HEK293 (cell line): ENCODE measurements at regions not wholly inside any gene's neighbourhood (a gene's known extent, or its start where the extent isn't known, plus 50 kb on each side); places are given as distances from the start of the nearest gene placed in this dataset.
"Not testable (repeated sequence)": the region's sequence is repeated elsewhere in the genome, so short reads cannot be mapped to it uniquely, and the experiment has no call there.

Experiments
- CTCF ChIA-PET: fragments of 350-600 bp; formaldehyde crosslinking; extraction: SDS; loops from one replicate; lab custom pipeline; 2021; ENCODE audit warnings: antibody characterized with exemption; lab: Yijun Ruan, JAX
- POLR2A ChIA-PET: fragments of 300-600 bp; formaldehyde crosslinking; extraction: SDS; loops from one replicate; lab custom pipeline; 2020; ENCODE audit warnings: antibody characterized with exemption, inconsistent platforms; lab: Yijun Ruan, JAX
- H3K27ac ChIP-seq: fragments of 200-500 bp; sonication (Bioruptor generic); 2 replicates; pipeline ENCODE4 v1.5.1; 2014; ENCODE audit warnings: low read depth, low read length, control low read depth, inconsistent platforms; ENCODE audit errors: extremely low read depth
- H3K36me3 ChIP-seq, 2 experiments: fragments of 200-500 bp in 1 of 2; sonication (Bioruptor generic) in 1 of 2; 1 replicate in 1 of 2; 2 replicates in 1 of 2; pipeline ENCODE4 v1.5.1; 2014 to 2017; ENCODE audit warnings: inconsistent platforms in 2 of 2, low read length in 2 of 2; ENCODE audit not compliant: control insufficient read depth in 2 of 2, insufficient read depth in 1 of 2
- H3K4me1 ChIP-seq: fragments of 200-500 bp; sonication (Bioruptor generic); 2 replicates; pipeline ENCODE4 v1.5.1; 2014; ENCODE audit warnings: mild to moderate bottlenecking, low read length, inconsistent platforms; ENCODE audit not compliant: control insufficient read depth, insufficient read depth
- H3K4me3 ChIP-seq: 2 replicates; pipeline ENCODE4 v1.5.1; 2011; ENCODE audit warnings: low read depth, mild to moderate bottlenecking, control low read depth, low read length, moderate library complexity
- H3K9me3 ChIP-seq: fragments of 200-500 bp; sonication (Bioruptor generic); 2 replicates; pipeline ENCODE4 v1.5.1; 2014; ENCODE audit warnings: low read depth, low read length, inconsistent platforms; ENCODE audit not compliant: control insufficient read depth, insufficient read depth
- FEZF1 ChIP-seq: fragments of 450-650 bp; formaldehyde crosslinking; IDR thresholded peaks from 2 replicates; pipeline ENCODE4 v1.5.1; 2016; ENCODE audit warnings: missing biosample characterization, missing genetic modification characterization
- GLIS1 ChIP-seq: fragments of 450-650 bp; formaldehyde crosslinking; IDR thresholded peaks from 2 replicates; pipeline ENCODE4 v1.5.1; 2016; ENCODE audit warnings: missing biosample characterization, missing genetic modification characterization
- OVOL3 ChIP-seq: fragments of 450-650 bp; formaldehyde crosslinking; IDR thresholded peaks from 2 replicates; pipeline ENCODE4 v1.5.1; 2016; ENCODE audit warnings: missing biosample characterization, missing genetic modification characterization
- SCRT2 ChIP-seq: fragments of 450-650 bp; formaldehyde crosslinking; IDR thresholded peaks from 2 replicates; pipeline ENCODE4 v1.5.1; 2016; ENCODE audit warnings: missing biosample characterization, missing genetic modification characterization
- SETDB1 ChIP-seq: IDR thresholded peaks from one replicate; pipeline ENCODE4 v1.6.1; 2017; ENCODE audit warnings: mild to moderate bottlenecking, low read length, moderate library complexity, mixed read lengths; ENCODE audit not compliant: insufficient read length
- SP7 ChIP-seq: fragments of 450-650 bp; formaldehyde crosslinking; IDR thresholded peaks from 2 replicates; pipeline ENCODE4 v1.5.1; 2016; ENCODE audit warnings: missing biosample characterization, missing genetic modification characterization
- ZBTB20 ChIP-seq: fragments of 450-650 bp; formaldehyde crosslinking; IDR thresholded peaks from 2 replicates; pipeline ENCODE4 v1.5.1; 2016; ENCODE audit warnings: missing biosample characterization, missing genetic modification characterization
- ZFP69B ChIP-seq: fragments of 450-650 bp; formaldehyde crosslinking; IDR thresholded peaks from 2 replicates; pipeline ENCODE4 v1.5.1; 2016; ENCODE audit warnings: missing biosample characterization, missing genetic modification characterization
- ZNF114 ChIP-seq: fragments of 450-650 bp; formaldehyde crosslinking; IDR thresholded peaks from 2 replicates; pipeline ENCODE4 v1.5.0; 2017; ENCODE audit warnings: missing biosample characterization, missing genetic modification characterization
- ZNF132 ChIP-seq: fragments of 450-650 bp; formaldehyde crosslinking; IDR thresholded peaks from 2 replicates; pipeline ENCODE4 v1.5.1; 2017; ENCODE audit warnings: missing biosample characterization, missing genetic modification characterization, borderline replicate concordance
- ZNF184 ChIP-seq: fragments of 450-650 bp; IDR thresholded peaks from 2 replicates; pipeline ENCODE4 v1.5.1; 2018; ENCODE audit warnings: missing biosample characterization, mild to moderate bottlenecking, missing genetic modification characterization
- ZNF239 ChIP-seq: fragments of 450-650 bp; formaldehyde crosslinking; IDR thresholded peaks from 2 replicates; pipeline ENCODE4 v1.5.1; 2016; ENCODE audit warnings: missing biosample characterization, missing genetic modification characterization
- ZNF391 ChIP-seq: fragments of 450-650 bp; formaldehyde crosslinking; IDR thresholded peaks from 2 replicates; pipeline ENCODE4 v1.5.1; 2016; ENCODE audit warnings: low read depth, missing biosample characterization, missing genetic modification characterization, borderline replicate concordance
- ZNF549 ChIP-seq: fragments of 450-650 bp; IDR thresholded peaks from 2 replicates; pipeline ENCODE4 v1.5.1; 2018; ENCODE audit warnings: missing biosample characterization, missing genetic modification characterization, mild to moderate bottlenecking, inconsistent platforms, moderate library complexity
- ZNF561 ChIP-seq: fragments of 450-650 bp; IDR thresholded peaks from 2 replicates; pipeline ENCODE4 v1.5.1; 2018; ENCODE audit warnings: missing biosample characterization, missing genetic modification characterization, borderline replicate concordance
- ZNF677 ChIP-seq: fragments of 450-650 bp; IDR thresholded peaks from 2 replicates; pipeline ENCODE4 v1.5.0; 2018; ENCODE audit warnings: missing biosample characterization, mild to moderate bottlenecking, missing genetic modification characterization, moderate library complexity
- ZNF830 ChIP-seq: fragments of 450-650 bp; IDR thresholded peaks from 2 replicates; pipeline ENCODE4 v1.5.0; 2018; ENCODE audit warnings: missing biosample characterization, missing genetic modification characterization, low read depth, mild to moderate bottlenecking, moderate library complexity
- TF ChIP-seq, protein P1 (sequence below): fragments of 450-650 bp; formaldehyde crosslinking; IDR thresholded peaks from 2 replicates; pipeline ENCODE4; 2016; ENCODE audit warnings: missing biosample characterization, missing genetic modification characterization
- TF ChIP-seq, protein P2 (sequence below): fragments of 450-650 bp; formaldehyde crosslinking; IDR thresholded peaks from 2 replicates; pipeline ENCODE4 v1.5.1; 2016; ENCODE audit warnings: missing biosample characterization, missing genetic modification characterization, borderline replicate concordance
- TF ChIP-seq, protein P3 (sequence below): fragments of 450-650 bp; formaldehyde crosslinking; IDR thresholded peaks from 2 replicates; pipeline ENCODE4 v1.5.1; 2016; ENCODE audit warnings: missing biosample characterization, missing genetic modification characterization

DNA sequence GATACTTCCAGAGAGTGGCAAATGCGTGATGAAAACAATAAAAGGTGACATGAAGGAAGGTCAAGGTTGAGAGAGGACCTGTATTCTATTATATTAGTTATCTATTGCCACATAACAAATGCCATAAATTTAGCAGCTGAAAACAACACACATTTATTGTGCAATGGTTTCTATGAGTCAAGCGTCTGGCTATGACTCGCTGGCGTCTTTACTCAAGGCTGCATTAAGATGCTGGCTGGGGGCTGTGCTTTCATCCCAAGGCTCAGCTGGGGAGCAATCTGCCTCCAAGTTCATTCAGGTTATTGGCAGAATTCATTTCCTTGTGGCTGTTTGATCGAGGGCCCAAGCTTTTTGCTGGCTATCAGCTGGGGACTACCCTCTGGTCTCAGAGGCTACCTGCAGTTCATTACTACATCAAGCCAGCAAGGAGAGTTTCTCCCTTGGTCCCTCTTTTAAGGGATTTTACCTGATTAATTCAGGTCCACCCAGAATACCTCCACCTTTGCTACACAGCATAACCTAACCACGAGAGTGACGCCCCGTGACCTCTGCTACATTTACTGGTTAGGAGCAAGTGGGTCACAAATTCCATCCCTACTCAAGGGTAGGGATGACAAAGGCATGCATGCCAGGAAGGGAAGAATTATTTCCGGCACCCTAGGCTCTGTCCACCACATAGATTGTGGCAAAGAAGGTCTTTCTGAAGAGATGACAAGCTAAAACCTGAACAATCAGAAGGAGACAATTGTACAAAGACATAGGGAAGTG, 549.1 kb downstream of the MN1 start:
- TF ChIP-seq SETDB1 (peak; percentile 74), GLIS1 (tag by site-specific recombination) (0 out of 2 replicates have a peak, but pooled peaks have one; percentile 36), ZNF239 (tag by site-specific recombination) (no peak), SP7 (tag by site-specific recombination) (0 out of 2 replicates have a peak, but pooled peaks have one; percentile 14)
- ChIA-PET CTCF (no interaction called here), POLR2A (no interaction called here)
- H3K9me3 ChIP-seq = no peaks in the 10 kb centered on the region
- no peaks in the 10 kb centered on the region for H3K36me3 ChIP-seq
- no peak overlapping the region for H3K27ac ChIP-seq
- no peak overlapping the region for H3K4me3 ChIP-seq
- no peaks in the 10 kb centered on the region for H3K4me1 ChIP-seq

DNA sequence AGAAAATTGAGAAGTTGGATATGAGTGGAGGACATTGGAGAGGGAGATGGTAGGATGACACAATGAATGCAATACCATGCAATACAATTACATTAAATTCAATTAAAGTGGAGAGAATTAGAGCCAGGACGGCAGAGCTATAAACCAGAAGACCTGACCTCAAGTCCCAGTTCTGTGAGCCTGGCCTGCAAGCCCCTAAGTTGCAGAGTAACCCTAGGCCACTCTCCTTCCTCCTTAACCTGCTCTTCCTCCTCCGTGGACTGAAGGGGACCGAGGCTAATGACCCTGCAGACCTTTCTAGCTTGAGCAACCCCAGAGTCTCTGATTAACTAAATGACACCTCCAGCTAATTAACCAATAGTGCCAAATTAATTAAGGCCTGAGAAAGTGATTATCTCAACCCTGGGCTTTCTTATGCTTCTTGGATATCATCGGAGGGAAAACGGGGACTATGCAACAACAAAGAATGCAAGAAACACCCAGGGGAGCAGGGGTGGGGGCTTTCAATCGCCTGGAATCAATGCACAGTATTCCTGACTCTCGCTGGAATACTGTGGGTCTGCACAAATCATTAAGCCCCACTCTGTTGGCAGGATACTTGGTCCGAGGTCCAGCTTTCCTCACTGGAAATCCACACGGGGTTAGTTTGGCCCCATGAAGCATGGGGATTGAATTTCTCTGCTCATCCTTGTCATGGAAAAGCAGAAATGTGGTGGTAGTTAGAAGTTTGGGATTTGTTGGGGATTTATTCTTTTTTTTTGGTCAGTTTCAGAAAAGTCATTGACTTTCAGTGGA, 548.3 kb downstream of the MN1 start:
- CTCF ChIA-PET = no interaction called here
- no peaks in the 10 kb centered on the region for H3K9me3 ChIP-seq

DNA sequence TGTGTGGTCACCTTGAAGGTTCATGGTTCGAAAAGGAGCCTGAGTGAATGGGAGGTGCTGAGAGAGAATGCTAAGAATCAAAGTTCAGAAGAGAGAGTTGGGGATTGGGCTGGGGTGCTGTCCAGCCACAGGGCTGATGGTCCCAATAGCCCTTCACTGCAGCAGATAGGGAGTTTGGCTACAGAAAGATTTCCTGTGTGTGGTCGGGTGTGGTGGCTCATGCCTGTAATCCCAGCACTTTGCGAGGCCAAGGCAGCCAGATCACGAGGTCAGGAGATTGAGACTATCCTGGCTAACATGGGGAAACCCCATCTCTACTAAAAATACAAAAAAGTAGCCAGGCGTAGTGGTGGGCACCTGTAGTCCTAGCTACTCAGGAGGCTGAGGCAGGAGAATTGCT, 547.5 kb downstream of the MN1 start:
- CTCF ChIA-PET = not testable (repeated sequence)

More for the DNA sequence above, 548.3 kb downstream of the MN1 start:
- Histone ChIP-seq H3K4me3 (no peak overlapping the region), H3K36me3 (no peaks in the 10 kb centered on the region), H3K4me1 (no peaks in the 10 kb centered on the region), H3K27ac (no peak overlapping the region)
- TF ChIP-seq FEZF1 (tag by site-specific recombination) (no peak), ZNF561 (tag by site-specific recombination) (no peak), ZNF114 (no peak), ZNF677 (no peak), ZNF830 (no peak), ZNF132 (tag by site-specific recombination) (no peak), SCRT2 (tag by site-specific recombination) (no peak), ZNF549 (tag by site-specific recombination) (no peak), ZNF391 (tag by site-specific recombination) (no peak), ZNF184 (tag by site-specific recombination) (no peak), OVOL3 (tag by site-specific recombination) (no peak), ZBTB20 (tag by site-specific recombination) (no peak), ZFP69B (no peak)
- TF ChIP-seq, protein P1, sequence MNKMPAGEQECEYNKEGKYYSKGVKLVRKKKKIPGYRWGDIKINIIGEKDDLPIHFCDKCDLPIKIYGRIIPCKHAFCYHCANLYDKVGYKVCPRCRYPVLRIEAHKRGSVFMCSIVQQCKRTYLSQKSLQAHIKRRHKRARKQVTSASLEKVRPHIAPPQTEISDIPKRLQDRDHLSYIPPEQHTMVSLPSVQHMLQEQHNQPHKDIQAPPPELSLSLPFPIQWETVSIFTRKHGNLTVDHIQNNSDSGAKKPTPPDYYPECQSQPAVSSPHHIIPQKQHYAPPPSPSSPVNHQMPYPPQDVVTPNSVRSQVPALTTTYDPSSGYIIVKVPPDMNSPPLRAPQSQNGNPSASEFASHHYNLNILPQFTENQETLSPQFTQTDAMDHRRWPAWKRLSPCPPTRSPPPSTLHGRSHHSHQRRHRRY = no peak
- TF ChIP-seq, protein P2, sequence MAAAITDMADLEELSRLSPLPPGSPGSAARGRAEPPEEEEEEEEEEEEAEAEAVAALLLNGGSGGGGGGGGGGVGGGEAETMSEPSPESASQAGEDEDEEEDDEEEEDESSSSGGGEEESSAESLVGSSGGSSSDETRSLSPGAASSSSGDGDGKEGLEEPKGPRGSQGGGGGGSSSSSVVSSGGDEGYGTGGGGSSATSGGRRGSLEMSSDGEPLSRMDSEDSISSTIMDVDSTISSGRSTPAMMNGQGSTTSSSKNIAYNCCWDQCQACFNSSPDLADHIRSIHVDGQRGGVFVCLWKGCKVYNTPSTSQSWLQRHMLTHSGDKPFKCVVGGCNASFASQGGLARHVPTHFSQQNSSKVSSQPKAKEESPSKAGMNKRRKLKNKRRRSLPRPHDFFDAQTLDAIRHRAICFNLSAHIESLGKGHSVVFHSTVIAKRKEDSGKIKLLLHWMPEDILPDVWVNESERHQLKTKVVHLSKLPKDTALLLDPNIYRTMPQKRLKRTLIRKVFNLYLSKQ (tag by site-specific recombination) = no peak
- TF ChIP-seq, protein P3, sequence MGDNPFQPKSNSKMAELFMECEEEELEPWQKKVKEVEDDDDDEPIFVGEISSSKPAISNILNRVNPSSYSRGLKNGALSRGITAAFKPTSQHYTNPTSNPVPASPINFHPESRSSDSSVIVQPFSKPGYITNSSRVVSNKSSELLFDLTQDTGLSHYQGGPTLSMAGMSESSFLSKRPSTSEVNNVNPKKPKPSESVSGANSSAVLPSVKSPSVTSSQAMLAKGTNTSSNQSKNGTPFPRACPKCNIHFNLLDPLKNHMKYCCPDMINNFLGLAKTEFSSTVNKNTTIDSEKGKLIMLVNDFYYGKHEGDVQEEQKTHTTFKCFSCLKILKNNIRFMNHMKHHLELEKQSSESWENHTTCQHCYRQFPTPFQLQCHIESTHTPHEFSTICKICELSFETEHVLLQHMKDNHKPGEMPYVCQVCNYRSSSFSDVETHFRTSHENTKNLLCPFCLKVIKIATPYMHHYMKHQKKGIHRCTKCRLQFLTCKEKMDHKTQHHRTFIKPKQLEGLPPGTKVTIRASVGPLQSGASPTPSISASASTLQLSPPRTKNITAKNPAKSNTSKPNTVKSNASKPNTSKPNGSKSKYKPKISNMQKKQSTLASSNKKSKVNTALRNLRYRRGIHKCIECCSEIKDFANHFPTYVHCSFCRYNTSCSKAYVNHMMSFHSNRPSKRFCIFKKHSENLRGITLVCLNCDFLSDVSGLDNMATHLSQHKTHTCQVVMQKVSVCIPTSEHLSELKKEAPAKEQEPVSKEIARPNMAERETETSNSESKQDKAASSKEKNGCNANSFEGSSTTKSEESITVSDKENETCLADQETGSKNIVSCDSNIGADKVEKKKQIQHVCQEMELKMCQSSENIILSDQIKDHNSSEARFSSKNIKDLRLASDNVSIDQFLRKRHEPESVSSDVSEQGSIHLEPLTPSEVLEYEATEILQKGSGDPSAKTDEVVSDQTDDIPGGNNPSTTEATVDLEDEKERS (tag by site-specific recombination) = no peak
- POLR2A ChIA-PET = no interaction called here

More for the DNA sequence above, 547.5 kb downstream of the MN1 start:
- H3K9me3 ChIP-seq, POLR2A ChIA-PET, H3K4me1 ChIP-seq, H3K4me3 ChIP-seq, H3K36me3 ChIP-seq, H3K27ac ChIP-seq: not testable (repeated sequence)
